Duodenal mucosa (tissue), 2 donors: ENCODE measurements at regions not wholly inside any gene's neighbourhood (a gene's known extent, or its start where the extent isn't known, plus 50 kb on each side); places are given as distances from the start of the nearest gene placed in this dataset.

Source experiments
- H3K27ac ChIP-seq: one replicate; pipeline ENCODE4 v1.7.0; 2013; ENCODE audit warnings: low read depth, low read length
- H3K27me3 ChIP-seq, 2 donors: one replicate each; pipeline ENCODE4 v1.7.0; 2013; ENCODE audit warnings: low read length in 2 of 2, control low read depth in 1 of 2; ENCODE audit not compliant: insufficient read depth in 2 of 2, control insufficient read depth in 1 of 2
- H3K36me3 ChIP-seq, 2 donors: one replicate each; pipeline ENCODE4 v1.7.0; 2013; ENCODE audit warnings: low read length in 2 of 2, control low read depth in 1 of 2; ENCODE audit not compliant: insufficient read depth in 2 of 2, control insufficient read depth in 1 of 2
- H3K4me1 ChIP-seq, 2 donors: one replicate each; pipeline ENCODE4 v1.7.0; 2013; ENCODE audit warnings: low read length in 2 of 2, control low read depth in 1 of 2; ENCODE audit not compliant: insufficient read depth in 2 of 2, control insufficient read depth in 1 of 2
- H3K4me3 ChIP-seq, 2 donors: one replicate each; pipeline ENCODE4 v1.7.0; 2013; ENCODE audit warnings: low read length in 2 of 2, low read depth in 1 of 2
- H3K9ac ChIP-seq, 2 donors: one replicate each; pipeline ENCODE4 v1.7.0; 2013; ENCODE audit warnings: low read length in 2 of 2, low read depth in 1 of 2
- H3K9me3 ChIP-seq, 2 donors: one replicate each; pipeline ENCODE4 v1.7.0; 2013; ENCODE audit warnings: low read length in 2 of 2, control low read depth in 1 of 2; ENCODE audit not compliant: control insufficient read depth in 1 of 2

- Histone ChIP-seq H3K36me3 (no peaks in the 10 kb centered on the region), H3K9me3 (no peaks in the 10 kb centered on the region), H3K9ac (no peak overlapping the region), H3K27ac (no peak overlapping the region), H3K4me3 (no peak overlapping the region), H3K4me1 (no peaks in the 10 kb centered on the region), H3K27me3 (no peaks in the 10 kb centered on the region)
Observed at GRCh38 chr2:117755768-117756167, 58.7 kb upstream of the DDX18 start.

- Histone ChIP-seq H3K9ac (no peak overlapping the region), H3K4me1 (no peaks in the 10 kb centered on the region), H3K27ac (no peak overlapping the region), H3K9me3 (no peaks in the 10 kb centered on the region), H3K4me3 (no peak overlapping the region), H3K27me3 (no peaks in the 10 kb centered on the region), H3K36me3 (no peaks in the 10 kb centered on the region)
Observed at GRCh38 chr2:117760916-117761315, 53.6 kb upstream of the DDX18 start.

DNA sequence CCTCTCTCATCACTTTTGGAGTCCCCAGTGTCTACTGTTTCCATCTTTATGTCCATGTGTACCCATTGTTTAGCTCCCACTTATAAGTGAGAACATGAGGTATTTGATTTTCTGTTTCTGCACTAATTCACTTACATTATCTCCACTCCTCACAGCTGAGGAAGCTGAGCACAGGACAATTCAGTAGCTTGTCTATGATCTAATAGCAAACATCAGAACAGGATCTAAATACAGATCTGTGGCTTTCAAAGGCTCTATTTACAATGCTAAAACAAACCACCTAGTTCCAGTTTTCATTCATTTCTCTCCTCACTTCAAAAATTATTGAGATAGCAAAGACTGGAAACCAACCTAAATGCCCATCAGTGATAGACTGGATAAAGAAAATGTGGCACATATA lies 52.0 kb upstream of the DDX18 start:
- Histone ChIP-seq H3K36me3 (no peaks in the 10 kb centered on the region), H3K27ac (no peak overlapping the region), H3K9me3 (no peaks in the 10 kb centered on the region), H3K4me3 (no peak overlapping the region), H3K9ac (no peak overlapping the region), H3K27me3 (no peaks in the 10 kb centered on the region), H3K4me1 (no peaks in the 10 kb centered on the region)

DNA sequence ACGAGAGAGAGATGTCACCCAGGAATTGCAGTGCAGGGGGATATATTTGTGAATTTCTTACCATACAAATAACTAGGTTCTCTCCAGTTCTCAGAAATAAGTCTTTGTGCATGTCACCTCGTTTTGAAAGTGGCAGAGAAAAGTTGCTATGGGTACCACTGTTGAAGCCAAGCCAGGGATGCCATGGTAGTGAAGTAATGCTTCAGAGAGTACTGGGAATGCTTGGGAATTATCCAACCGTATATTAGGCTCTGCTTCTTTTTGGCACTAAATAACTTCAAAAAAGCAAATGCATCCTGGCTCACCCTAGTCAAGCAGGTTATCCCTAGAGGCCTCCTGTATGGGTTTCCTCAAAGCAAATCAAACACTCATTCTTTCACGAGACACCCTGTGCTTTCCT lies 50.7 kb upstream of the DDX18 start:
- H3K36me3 ChIP-seq, result no peaks in the 10 kb centered on the region

More for the DNA sequence above, 50.7 kb upstream of the DDX18 start:
- H3K4me3 ChIP-seq, result no peak overlapping the region
- H3K27ac ChIP-seq, result no peak overlapping the region
- no peaks in the 10 kb centered on the region for H3K27me3 ChIP-seq
- no peaks in the 10 kb centered on the region for H3K4me1 ChIP-seq
- no peaks in the 10 kb centered on the region for H3K9me3 ChIP-seq
- no peak overlapping the region for H3K9ac ChIP-seq
